Upper lobe of left lung (tissue), 6 donors: ENCODE measurements at regions not wholly inside any gene's neighbourhood (a gene's known extent, or its start where the extent isn't known, plus 50 kb on each side); places are given as distances from the start of the nearest gene placed in this dataset.

ENCODE experiments used
- ATAC-seq, 2 donors: fragments of 200-7000 bp; cut with Tn5 transposase; one replicate each; pipeline ENCODE4 v1.9.1; 2022; ENCODE audit warnings: mild to moderate bottlenecking in 2 of 2, moderate library complexity in 2 of 2; ENCODE audit not compliant: low FRiP score in 2 of 2
- DNase-seq, 2 donors: peaks; one replicate each; pipeline ENCODE4 v3.0.0-alpha.2; 2019 to 2020
- H3K27ac ChIP-seq, 4 donors: fragments of 200-600 bp; sonication (generic); one replicate each; pipeline ENCODE4 v1.5.1; 2016 to 2019
- H3K27me3 ChIP-seq, 4 donors: fragments of 200-600 bp; sonication (generic); one replicate each; pipeline ENCODE4 v1.5.1; 2017 to 2019
- H3K36me3 ChIP-seq, 4 donors: fragments of 200-600 bp; sonication (generic); one replicate each; pipeline ENCODE4 v1.5.1; 2016 to 2019
- H3K4me1 ChIP-seq, 4 donors: fragments of 200-600 bp; sonication (generic); one replicate each; pipeline ENCODE4 v1.5.1; 2018 to 2019
- H3K4me3 ChIP-seq, 4 donors: fragments of 200-600 bp; sonication (generic); one replicate each; pipeline ENCODE4 v1.5.1; 2017 to 2019; ENCODE audit warnings: mild to moderate bottlenecking in 2 of 4, moderate library complexity in 1 of 4
- H3K9me3 ChIP-seq, 4 donors: fragments of 200-600 bp; sonication (generic); one replicate each; pipeline ENCODE4 v1.5.1; 2018 to 2019
- EP300 ChIP-seq, 4 donors: sonication (generic); formaldehyde crosslinking; IDR thresholded peaks; one replicate each; pipeline ENCODE4 v1.5.1; 2017; ENCODE audit warnings: antibody characterized with exemption in 4 of 4, control low read depth in 2 of 4
- POLR2A ChIP-seq, 4 donors: fragments of 450-650 bp; IDR thresholded peaks; one replicate each; pipeline ENCODE4 v1.5.1; 2016 to 2017; ENCODE audit warnings: antibody characterized with exemption in 4 of 4, mild to moderate bottlenecking in 2 of 4
- POLR2AphosphoS5 ChIP-seq, 2 donors: sonication (generic); formaldehyde crosslinking; IDR thresholded peaks; one replicate each; pipeline ENCODE4 v1.5.1; 2017; ENCODE audit warnings: antibody characterized with exemption in 2 of 2
- WGBS, 2 donors: methylation state at CpG; one replicate each; pipeline ENCODE4 v1.1.5; 2017 to 2018; 5-methylcytosine and 5-hydroxymethylcytosine counted together
- TF ChIP-seq, protein P1 (sequence below), 6 experiments: fragments of 450-650 bp in 4 of 6; fragments of 200-600 bp in 2 of 6; sonication (generic) in 2 of 6; IDR thresholded peaks; one replicate each; pipeline ENCODE4 v1.5.1; 2016 to 2019; ENCODE audit warnings: antibody characterized with exemption in 6 of 6
- donor health status: DM: no; HTN: no; CAD: no; lungs with moderate emphysema.
- donor health status: DM: no; HTN: yes; CAD: no; lungs with severe emphysema.

DNA sequence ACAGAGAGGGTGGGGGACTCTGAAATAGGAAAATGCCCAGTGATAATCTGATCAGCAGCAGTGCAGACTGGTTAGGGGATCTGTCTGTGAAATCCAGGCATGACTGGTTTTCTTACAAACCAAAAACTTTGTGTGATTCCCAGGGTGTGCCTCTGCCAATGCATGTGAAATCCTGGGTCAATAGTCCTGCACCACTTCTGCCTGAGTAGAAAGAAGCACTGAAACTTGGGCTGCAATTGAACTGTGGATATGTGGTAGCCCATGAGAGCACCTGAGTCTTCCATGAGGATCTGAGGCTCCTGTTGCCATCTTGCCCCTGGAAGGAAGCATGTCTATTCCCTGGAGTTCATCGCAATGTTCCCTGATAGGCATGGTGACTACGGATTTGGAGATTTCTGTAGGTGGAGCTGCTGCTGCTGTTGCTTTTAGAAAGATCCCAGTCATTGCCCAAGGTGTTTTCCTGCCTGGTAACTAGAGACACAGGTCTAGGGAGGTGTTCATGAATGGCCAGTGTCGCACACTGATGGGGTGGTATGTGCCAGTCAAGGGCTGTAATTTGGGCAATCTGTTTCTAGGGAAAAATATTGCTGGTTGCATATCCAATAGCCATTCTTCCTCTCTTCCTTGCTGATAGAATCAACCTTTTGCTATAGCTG is 146.7 kb downstream of the CARTPT start:
- WGBS, 2 donors: 89% methylated on average over 2 to 3 of the region's 3 CpGs
- TF ChIP-seq EP300 (IDR thresholded peaks at IDR 0.05) (no peak), POLR2A (IDR thresholded peaks at IDR 0.05) (no peak), POLR2AphosphoS5 (IDR thresholded peaks at IDR 0.05) (no peak)
- TF ChIP-seq, protein P1, sequence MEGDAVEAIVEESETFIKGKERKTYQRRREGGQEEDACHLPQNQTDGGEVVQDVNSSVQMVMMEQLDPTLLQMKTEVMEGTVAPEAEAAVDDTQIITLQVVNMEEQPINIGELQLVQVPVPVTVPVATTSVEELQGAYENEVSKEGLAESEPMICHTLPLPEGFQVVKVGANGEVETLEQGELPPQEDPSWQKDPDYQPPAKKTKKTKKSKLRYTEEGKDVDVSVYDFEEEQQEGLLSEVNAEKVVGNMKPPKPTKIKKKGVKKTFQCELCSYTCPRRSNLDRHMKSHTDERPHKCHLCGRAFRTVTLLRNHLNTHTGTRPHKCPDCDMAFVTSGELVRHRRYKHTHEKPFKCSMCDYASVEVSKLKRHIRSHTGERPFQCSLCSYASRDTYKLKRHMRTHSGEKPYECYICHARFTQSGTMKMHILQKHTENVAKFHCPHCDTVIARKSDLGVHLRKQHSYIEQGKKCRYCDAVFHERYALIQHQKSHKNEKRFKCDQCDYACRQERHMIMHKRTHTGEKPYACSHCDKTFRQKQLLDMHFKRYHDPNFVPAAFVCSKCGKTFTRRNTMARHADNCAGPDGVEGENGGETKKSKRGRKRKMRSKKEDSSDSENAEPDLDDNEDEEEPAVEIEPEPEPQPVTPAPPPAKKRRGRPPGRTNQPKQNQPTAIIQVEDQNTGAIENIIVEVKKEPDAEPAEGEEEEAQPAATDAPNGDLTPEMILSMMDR (IDR thresholded peaks at IDR 0.05): no peak
- H3K4me3 ChIP-seq: no peak overlapping the region
- no peak for DNase-seq
- H3K9me3 ChIP-seq: peaks cover 0 to 3% (median 0%) of the 10 kb centered on the region in 4 donors
- no peak for ATAC-seq
- H3K27me3 ChIP-seq: no peaks in the 10 kb centered on the region
- H3K36me3 ChIP-seq: no peaks in the 10 kb centered on the region
- H3K27ac ChIP-seq: no peak overlapping the region
- no peaks in the 10 kb centered on the region for H3K4me1 ChIP-seq

DNA sequence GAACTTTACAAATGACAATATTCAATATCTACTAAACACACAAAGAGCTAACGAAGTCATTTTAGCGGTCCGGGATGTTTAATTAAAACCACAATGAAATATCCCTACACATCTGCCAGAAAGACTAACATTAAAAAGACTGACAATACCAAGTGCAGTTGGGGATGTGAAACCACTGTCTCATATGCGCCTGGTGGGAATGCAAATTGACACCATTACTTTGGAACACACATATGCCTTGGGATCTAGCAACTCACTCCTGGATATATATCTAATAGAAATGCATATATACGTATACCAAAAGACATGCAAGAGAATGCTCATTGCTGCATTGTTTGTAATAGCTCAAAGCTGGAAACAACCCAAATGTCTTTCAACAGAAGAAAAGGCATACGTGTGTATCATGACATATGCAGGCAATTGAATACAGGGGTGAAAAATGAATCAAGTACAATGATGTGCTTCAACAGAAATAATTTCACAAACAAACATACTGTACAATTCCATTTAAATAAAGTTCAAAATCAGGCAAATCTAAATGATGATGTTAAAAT is 153.3 kb downstream of the CARTPT start:
- no peak for TF ChIP-seq EP300 (IDR thresholded peaks at IDR 0.05)
- TF ChIP-seq, protein P1 (IDR thresholded peaks at IDR 0.05): no peak
- no peak for TF ChIP-seq POLR2AphosphoS5 (IDR thresholded peaks at IDR 0.05)
- no peak for TF ChIP-seq POLR2A (IDR thresholded peaks at IDR 0.05)
- H3K4me3 ChIP-seq: no peak overlapping the region
- no peak for ATAC-seq
- WGBS, 2 donors: 72 to 73% methylated on average over 6 of the region's 6 CpGs
- H3K27me3 ChIP-seq: no peaks in the 10 kb centered on the region
- no peaks in the 10 kb centered on the region for H3K4me1 ChIP-seq
- DNase-seq: no peak
- H3K27ac ChIP-seq: no peak overlapping the region
- no peaks in the 10 kb centered on the region for H3K9me3 ChIP-seq
- H3K36me3 ChIP-seq: no peaks in the 10 kb centered on the region

DNA sequence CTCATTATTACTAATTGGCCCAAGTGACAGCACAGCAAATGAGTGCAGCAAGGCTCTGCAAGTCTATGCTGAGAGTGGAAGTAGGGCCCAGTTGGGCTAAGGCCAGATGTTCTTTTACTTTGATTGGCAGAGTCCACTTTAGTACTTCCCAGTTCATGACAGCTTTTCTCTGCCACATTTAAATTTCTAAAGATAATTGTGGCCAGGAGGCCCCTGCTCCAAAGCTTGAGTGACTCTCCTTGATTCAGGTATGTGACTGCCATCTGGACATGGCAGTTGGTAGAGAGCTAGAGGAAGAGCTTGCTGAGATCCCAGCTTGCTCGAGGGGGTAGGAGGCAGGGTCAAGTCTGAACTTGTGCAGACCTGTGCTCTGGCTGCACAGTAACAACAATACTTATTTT is 154.1 kb downstream of the CARTPT start:
- Histone ChIP-seq H3K9me3 (no peaks in the 10 kb centered on the region), H3K27me3 (no peaks in the 10 kb centered on the region), H3K4me1 (no peaks in the 10 kb centered on the region), H3K36me3 (no peaks in the 10 kb centered on the region), H3K27ac (no peak overlapping the region), H3K4me3 (no peak overlapping the region)
- DNase-seq (no peak), ATAC-seq (no peak)
- TF ChIP-seq POLR2A (IDR thresholded peaks at IDR 0.05) (no peak), EP300 (IDR thresholded peaks at IDR 0.05) (no peak), POLR2AphosphoS5 (IDR thresholded peaks at IDR 0.05) (no peak)
- TF ChIP-seq, protein P1 (IDR thresholded peaks at IDR 0.05): no peak
- WGBS, 2 donors: 62 to 83% methylated on average over 1 of the region's 1 CpG

DNA sequence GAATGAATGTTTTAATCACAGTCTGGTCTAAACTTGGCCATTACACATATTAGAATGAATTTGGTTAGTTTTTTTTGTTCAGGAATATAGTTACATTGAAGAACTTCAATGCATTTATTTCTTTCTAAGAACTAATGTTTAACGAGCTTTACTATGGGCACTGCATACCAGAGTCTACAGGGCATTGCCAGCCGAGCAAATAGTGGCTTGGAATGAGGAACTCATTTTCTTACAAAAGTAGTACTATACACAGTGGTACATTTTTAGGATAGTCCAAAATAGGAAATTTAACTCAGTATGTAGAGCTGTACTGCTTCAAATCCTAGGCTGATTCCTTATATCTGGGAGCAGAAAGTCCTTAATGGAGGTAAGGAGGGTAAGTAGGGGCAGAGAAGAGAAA is 155.4 kb downstream of the CARTPT start:
- Histone ChIP-seq H3K9me3 (no peaks in the 10 kb centered on the region), H3K27ac (no peak overlapping the region), H3K27me3 (no peaks in the 10 kb centered on the region), H3K36me3 (no peaks in the 10 kb centered on the region), H3K4me1 (no peaks in the 10 kb centered on the region), H3K4me3 (no peak overlapping the region)
- no peak for TF ChIP-seq EP300 (IDR thresholded peaks at IDR 0.05)
- TF ChIP-seq POLR2AphosphoS5 (IDR thresholded peaks at IDR 0.05): no peak
- ATAC-seq: no peak
- WGBS, 2 donors: 25 to 28% methylated on average over 2 of the region's 2 CpGs
- no peak for DNase-seq

DNA sequence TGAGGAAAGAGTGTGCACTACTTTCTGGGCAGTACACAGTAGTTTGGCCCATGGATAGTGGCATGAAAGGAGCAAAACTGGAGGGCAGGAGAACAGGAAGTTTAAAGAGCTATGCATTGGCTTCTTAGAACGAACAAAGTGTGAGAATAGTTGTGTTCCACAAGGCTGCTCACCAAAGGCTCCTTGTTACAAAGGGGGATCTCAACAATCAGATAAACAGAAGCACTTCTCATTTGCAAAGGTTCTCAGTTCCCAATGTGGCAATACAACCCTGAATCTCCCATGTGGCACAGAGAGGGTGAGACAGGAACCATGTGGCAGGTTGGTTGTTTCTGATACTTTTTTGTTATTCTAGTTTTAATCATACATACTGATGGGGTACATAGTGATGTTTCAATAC is 158.4 kb downstream of the CARTPT start:
- no peak overlapping the region for H3K4me3 ChIP-seq
- TF ChIP-seq POLR2A (IDR thresholded peaks at IDR 0.05): no peak
- no peak for TF ChIP-seq EP300 (IDR thresholded peaks at IDR 0.05)
- TF ChIP-seq POLR2AphosphoS5 (IDR thresholded peaks at IDR 0.05): no peak
- TF ChIP-seq, protein P1 (IDR thresholded peaks at IDR 0.05): no peak
- no peaks in the 10 kb centered on the region for H3K4me1 ChIP-seq
- no peak for DNase-seq
- no peaks in the 10 kb centered on the region for H3K36me3 ChIP-seq
- no peaks in the 10 kb centered on the region for H3K9me3 ChIP-seq
- 88% methylated on average over 1 of the region's 1 CpG for WGBS, 2 donors
- H3K27ac ChIP-seq: no peak overlapping the region
- H3K27me3 ChIP-seq: no peaks in the 10 kb centered on the region
- ATAC-seq: no peak
